ENCODE measurements at regions not wholly inside any gene's neighbourhood (a gene's known extent, or its start where the extent isn't known, plus 50 kb on each side); places are given as distances from the start of the nearest gene placed in this dataset.

DNA sequence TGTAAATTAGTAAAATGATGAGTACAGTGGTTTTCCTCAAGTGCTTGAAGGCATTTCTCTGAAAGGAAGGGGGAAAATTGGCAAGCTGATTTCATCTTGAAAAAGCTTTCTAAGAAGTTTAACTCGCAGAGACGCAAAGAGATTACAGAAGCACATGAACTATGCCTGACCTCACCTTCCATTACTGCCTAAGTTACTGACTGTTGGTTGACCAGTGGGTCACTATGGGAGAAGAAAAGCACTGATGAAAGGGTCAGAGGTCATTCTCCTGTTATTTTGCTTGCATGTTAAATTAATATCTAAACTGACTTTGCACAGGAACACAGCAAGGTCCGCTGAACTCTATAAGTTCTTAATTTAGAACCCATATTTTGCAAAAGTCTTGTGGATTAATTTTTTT is 225.6 kb downstream of the ARL4A start:
- Mint-ChIP-seq H3K9me3 (peaks cover 5% of the 10 kb centered on the region), H3K4me1 (no peaks in the 10 kb centered on the region), H3K27ac (no peak overlapping the region), H3K36me3 (ENCODE audit: low read depth) (no peaks in the 10 kb centered on the region), H3K27me3 (ENCODE audit: low read depth) (no peaks in the 10 kb centered on the region), H3K4me3 (no peak overlapping the region)
- no peak for TF ChIP-seq CTCF (IDR thresholded peaks at IDR 0.05; ENCODE audit: unreplicated experiment in 3 of 3)

- Mint-ChIP-seq H3K27ac (no peak overlapping the region), H3K27me3 (ENCODE audit: low read depth) (no peaks in the 10 kb centered on the region), H3K4me1 (no peaks in the 10 kb centered on the region), H3K4me3 (no peak overlapping the region), H3K9me3 (peaks cover 7% of the 10 kb centered on the region), H3K36me3 (ENCODE audit: low read depth) (no peaks in the 10 kb centered on the region)
- no peak for TF ChIP-seq CTCF (IDR thresholded peaks at IDR 0.05; ENCODE audit: unreplicated experiment in 3 of 3)
These were observed 230.4 kb downstream of the ARL4A start for GRCh38 chr7:12917801-12918200.

- Mint-ChIP-seq H3K27ac (peak overlapping the region in 1 of 3 experiments; percentile 18), H3K4me1 (no peaks in the 10 kb centered on the region), H3K27me3 (ENCODE audit: low read depth) (no peaks in the 10 kb centered on the region), H3K4me3 (no peak overlapping the region), H3K9me3 (peaks cover 5% of the 10 kb centered on the region), H3K36me3 (ENCODE audit: low read depth) (no peaks in the 10 kb centered on the region)
- TF ChIP-seq CTCF (IDR thresholded peaks at IDR 0.05; ENCODE audit: unreplicated experiment in 3 of 3) = no peak
These were observed 234.4 kb downstream of the ARL4A start for GRCh38 chr7:12921751-12922345.

GRCh38 chr7:12923971-12924370 is 236.5 kb downstream of the ARL4A start:
- H3K4me1 Mint-ChIP-seq = peaks cover 12% of the 10 kb centered on the region
- TF ChIP-seq CTCF (IDR thresholded peaks at IDR 0.05; ENCODE audit: unreplicated experiment in 3 of 3) = no peak
- H3K4me3 Mint-ChIP-seq = no peak overlapping the region
- no peaks in the 10 kb centered on the region for H3K27me3 Mint-ChIP-seq (ENCODE audit: low read depth)
- peaks cover 2% of the 10 kb centered on the region for H3K9me3 Mint-ChIP-seq
- no peak overlapping the region for H3K27ac Mint-ChIP-seq
- H3K36me3 Mint-ChIP-seq (ENCODE audit: low read depth) = no peaks in the 10 kb centered on the region

- TF ChIP-seq CTCF (IDR thresholded peaks at IDR 0.05; ENCODE audit: unreplicated experiment in 3 of 3) = no peak
- Mint-ChIP-seq H3K4me3 (no peak overlapping the region), H3K27me3 (ENCODE audit: low read depth) (no peaks in the 10 kb centered on the region), H3K9me3 (no peaks in the 10 kb centered on the region), H3K36me3 (ENCODE audit: low read depth) (no peaks in the 10 kb centered on the region), H3K27ac (no peak overlapping the region), H3K4me1 (peaks cover 26% of the 10 kb centered on the region)
These were observed 238.8 kb downstream of the ARL4A start for GRCh38 chr7:12926206-12926605.
